ENCODE measurements at regions not wholly inside any gene's neighbourhood (a gene's known extent, or its start where the extent isn't known, plus 50 kb on each side); places are given as distances from the start of the nearest gene placed in this dataset.

GRCh38 chr13:109650861-109651260 is 135.5 kb downstream of the IRS2 start:
- Histone ChIP-seq H3K27me3 (replicated peaks; ENCODE audit: control insufficient read depth, insufficient read depth, low read length) (no peaks in the 10 kb centered on the region; the same call in 1 of the 2 replicates), H3K36me3 (ENCODE audit: control insufficient read depth, insufficient read depth, low read length) (no peaks in the 10 kb centered on the region), H3K4me3 (replicated peaks; ENCODE audit: low read depth, low read length) (no peak overlapping the region)
- TF ChIP-seq, protein P1, sequence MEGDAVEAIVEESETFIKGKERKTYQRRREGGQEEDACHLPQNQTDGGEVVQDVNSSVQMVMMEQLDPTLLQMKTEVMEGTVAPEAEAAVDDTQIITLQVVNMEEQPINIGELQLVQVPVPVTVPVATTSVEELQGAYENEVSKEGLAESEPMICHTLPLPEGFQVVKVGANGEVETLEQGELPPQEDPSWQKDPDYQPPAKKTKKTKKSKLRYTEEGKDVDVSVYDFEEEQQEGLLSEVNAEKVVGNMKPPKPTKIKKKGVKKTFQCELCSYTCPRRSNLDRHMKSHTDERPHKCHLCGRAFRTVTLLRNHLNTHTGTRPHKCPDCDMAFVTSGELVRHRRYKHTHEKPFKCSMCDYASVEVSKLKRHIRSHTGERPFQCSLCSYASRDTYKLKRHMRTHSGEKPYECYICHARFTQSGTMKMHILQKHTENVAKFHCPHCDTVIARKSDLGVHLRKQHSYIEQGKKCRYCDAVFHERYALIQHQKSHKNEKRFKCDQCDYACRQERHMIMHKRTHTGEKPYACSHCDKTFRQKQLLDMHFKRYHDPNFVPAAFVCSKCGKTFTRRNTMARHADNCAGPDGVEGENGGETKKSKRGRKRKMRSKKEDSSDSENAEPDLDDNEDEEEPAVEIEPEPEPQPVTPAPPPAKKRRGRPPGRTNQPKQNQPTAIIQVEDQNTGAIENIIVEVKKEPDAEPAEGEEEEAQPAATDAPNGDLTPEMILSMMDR (IDR thresholded peaks at IDR 0.05; ENCODE audit: insufficient read depth, low read length, poor library complexity, severe bottlenecking) = no peak
- no peak for DNase-seq (ENCODE audit: extremely low read depth, insufficient read length)

DNA sequence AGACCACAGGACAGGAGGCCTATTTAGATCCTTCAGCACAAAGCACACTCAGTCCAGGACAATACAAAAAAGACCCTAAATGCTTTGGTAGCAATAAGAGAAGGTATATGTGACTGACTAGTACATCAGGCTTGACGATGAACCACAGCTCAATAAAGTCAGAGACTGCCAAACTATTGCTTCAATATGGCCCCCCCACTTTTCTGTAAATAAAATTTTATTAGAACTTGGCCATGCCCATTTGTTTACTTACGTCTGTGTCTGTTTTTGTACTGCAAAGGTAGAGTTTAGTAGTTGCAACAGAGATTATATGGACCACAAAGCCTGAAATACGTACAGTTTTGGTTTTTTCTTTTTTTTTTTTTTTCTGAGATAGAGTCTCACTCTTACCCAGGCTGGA is 136.7 kb downstream of the IRS2 start:
- TF ChIP-seq, protein P1 (IDR thresholded peaks at IDR 0.05; ENCODE audit: insufficient read depth, low read length, poor library complexity, severe bottlenecking) = no peak
- H3K4me3 ChIP-seq (replicated peaks; ENCODE audit: low read depth, low read length) = no peak overlapping the region
- no peak for DNase-seq (ENCODE audit: extremely low read depth, insufficient read length)
- no peaks in the 10 kb centered on the region; the same call in 1 of the 2 replicates for H3K27me3 ChIP-seq (replicated peaks; ENCODE audit: control insufficient read depth, insufficient read depth, low read length)
- no peaks in the 10 kb centered on the region for H3K36me3 ChIP-seq (ENCODE audit: control insufficient read depth, insufficient read depth, low read length)

- H3K27me3 ChIP-seq (replicated peaks; ENCODE audit: control insufficient read depth, insufficient read depth, low read length) = no peaks in the 10 kb centered on the region
- no peak for DNase-seq (ENCODE audit: extremely low read depth, insufficient read length)
- H3K36me3 ChIP-seq (ENCODE audit: control insufficient read depth, insufficient read depth, low read length) = no peaks in the 10 kb centered on the region
- TF ChIP-seq, protein P1 (IDR thresholded peaks at IDR 0.05; ENCODE audit: insufficient read depth, low read length, poor library complexity, severe bottlenecking) = no peak
- no peak overlapping the region for H3K4me3 ChIP-seq (replicated peaks; ENCODE audit: low read depth, low read length)
Measured at GRCh38 chr13:109647699-109648098, 138.7 kb downstream of the IRS2 start.

DNA sequence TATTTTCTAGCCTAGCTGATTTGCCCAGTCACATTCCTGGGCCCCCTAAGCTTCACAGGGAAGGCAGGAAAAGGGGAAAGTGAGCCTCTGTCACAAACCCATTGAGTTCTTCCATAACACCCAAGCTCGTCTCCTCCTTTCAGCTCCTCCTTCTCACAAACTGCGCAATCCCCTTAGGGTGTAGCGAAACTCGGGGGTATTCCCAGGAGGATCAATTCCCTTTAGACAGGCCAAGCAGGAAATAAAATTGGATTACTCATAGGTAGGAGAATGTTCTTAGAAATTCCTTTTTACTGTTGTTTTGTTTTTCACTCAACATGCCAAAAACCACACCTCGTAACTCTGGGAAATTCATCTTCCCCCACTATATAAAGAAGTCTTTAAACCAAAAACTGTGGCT is 139.3 kb downstream of the IRS2 start:
- no peak for DNase-seq (ENCODE audit: extremely low read depth, insufficient read length)

DNA sequence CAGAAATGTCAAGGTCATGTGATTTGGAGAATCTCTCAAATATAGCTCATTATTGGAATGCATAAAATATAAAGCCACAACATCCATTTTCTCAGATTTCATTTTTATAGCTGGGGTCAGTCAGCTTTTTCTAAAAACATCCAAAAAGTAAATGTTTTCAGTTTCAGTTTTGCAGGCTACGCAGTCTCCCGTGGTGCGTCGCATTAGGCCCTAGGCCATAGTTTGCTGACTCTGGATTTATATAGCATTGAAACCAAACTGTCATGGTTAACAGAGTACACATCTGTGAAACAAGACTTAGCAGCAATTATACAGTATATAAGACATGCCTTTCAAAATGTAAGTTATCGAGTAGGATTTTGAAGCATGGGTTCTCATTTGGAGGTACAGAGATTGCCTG is 140.0 kb downstream of the IRS2 start:
- TF ChIP-seq, protein P1 (IDR thresholded peaks at IDR 0.05; ENCODE audit: insufficient read depth, low read length, poor library complexity, severe bottlenecking) = no peak
- Histone ChIP-seq H3K36me3 (ENCODE audit: control insufficient read depth, insufficient read depth, low read length) (no peaks in the 10 kb centered on the region), H3K4me3 (replicated peaks; ENCODE audit: low read depth, low read length) (no peak overlapping the region), H3K27me3 (replicated peaks; ENCODE audit: control insufficient read depth, insufficient read depth, low read length) (no peaks in the 10 kb centered on the region)
- no peak for DNase-seq (ENCODE audit: extremely low read depth, insufficient read length)

More for the DNA sequence above, 139.3 kb downstream of the IRS2 start:
- TF ChIP-seq, protein P1 (IDR thresholded peaks at IDR 0.05; ENCODE audit: insufficient read depth, low read length, poor library complexity, severe bottlenecking) = no peak
- Histone ChIP-seq H3K27me3 (replicated peaks; ENCODE audit: control insufficient read depth, insufficient read depth, low read length) (no peaks in the 10 kb centered on the region), H3K36me3 (ENCODE audit: control insufficient read depth, insufficient read depth, low read length) (no peaks in the 10 kb centered on the region), H3K4me3 (replicated peaks; ENCODE audit: low read depth, low read length) (no peak overlapping the region)

GRCh38 chr13:109645831-109646230 is 140.6 kb downstream of the IRS2 start:
- Histone ChIP-seq H3K4me3 (replicated peaks; ENCODE audit: low read depth, low read length) (no peak overlapping the region), H3K36me3 (ENCODE audit: control insufficient read depth, insufficient read depth, low read length) (no peaks in the 10 kb centered on the region), H3K27me3 (replicated peaks; ENCODE audit: control insufficient read depth, insufficient read depth, low read length) (no peaks in the 10 kb centered on the region)
- TF ChIP-seq, protein P1 (IDR thresholded peaks at IDR 0.05; ENCODE audit: insufficient read depth, low read length, poor library complexity, severe bottlenecking) = no peak
- DNase-seq (ENCODE audit: extremely low read depth, insufficient read length) = no peak
